Neural cell (in vitro differentiated cells): ENCODE measurements at regions not wholly inside any gene's neighbourhood (a gene's known extent, or its start where the extent isn't known, plus 50 kb on each side); places are given as distances from the start of the nearest gene placed in this dataset.

Experiments used
- H2AFZ ChIP-seq: fragments of 200-600, 300-800 bp; sonication (generic), shearing (Covaris generic); 2 replicates; pipeline ENCODE4 v1.6.0; 2014; ENCODE audit warnings: low read depth, mild to moderate bottlenecking, antibody characterized with exemption, low read length, moderate library complexity
- H3F3A ChIP-seq: fragments of 200-600 bp; shearing (Covaris generic); 2 replicates; pipeline ENCODE4 v1.6.1; 2016; ENCODE audit warnings: mild to moderate bottlenecking, moderate library complexity, mixed read lengths, antibody characterized with exemption, low read length; ENCODE audit not compliant: insufficient read depth, poor library complexity, severe bottlenecking
- H3K27ac ChIP-seq: fragments of 200-600, 300-800 bp; sonication (generic), shearing (Covaris generic); 2 replicates; pipeline ENCODE4 v1.5.1; 2014; ENCODE audit warnings: mild to moderate bottlenecking, low read length, moderate library complexity
- H3K27me3 ChIP-seq: fragments of 300-800, 200-600 bp; sonication (generic), shearing (Covaris generic); 2 replicates; pipeline ENCODE4 v1.6.0; 2014; ENCODE audit warnings: mild to moderate bottlenecking, low read depth, low read length, moderate library complexity; ENCODE audit not compliant: insufficient read depth
- H3K36me3 ChIP-seq: fragments of 300-800, 200-600 bp; sonication (generic), shearing (Covaris generic); 2 replicates; pipeline ENCODE4 v1.5.1; 2014; ENCODE audit warnings: mild to moderate bottlenecking, antibody characterized with exemption, low read length, moderate library complexity; ENCODE audit not compliant: insufficient read depth
- H3K4me2 ChIP-seq: fragments of 300-800, 200-600 bp; sonication (generic), shearing (Covaris generic); 2 replicates; pipeline ENCODE4 v1.6.0; 2014; ENCODE audit warnings: mild to moderate bottlenecking, low read length
- H3K4me3 ChIP-seq: fragments of 300-800, 200-600 bp; sonication (generic), shearing (Covaris generic); 2 replicates; pipeline ENCODE4 v1.5.1; 2014; ENCODE audit warnings: mild to moderate bottlenecking, low read length, moderate library complexity
- H3K79me2 ChIP-seq: fragments of 200-600 bp; shearing (Covaris generic); replicated peaks from 2 replicates; pipeline ENCODE4 v1.6.0; 2014; ENCODE audit warnings: mild to moderate bottlenecking, low read length, moderate library complexity; ENCODE audit not compliant: insufficient read depth
- H3K9ac ChIP-seq: fragments of 300-800, 200-600 bp; sonication (generic), shearing (Covaris generic); 2 replicates; pipeline ENCODE4 v1.6.1; 2016; ENCODE audit warnings: mild to moderate bottlenecking, low read length, mixed read lengths
- H3K9me2 ChIP-seq: fragments of 200-600 bp; shearing (Covaris generic); 2 replicates; pipeline ENCODE4 v1.6.1; 2016; ENCODE audit warnings: mild to moderate bottlenecking, low read length, mixed read lengths; ENCODE audit not compliant: insufficient read depth
- H3K9me3 ChIP-seq: fragments of 200-600, 300-800 bp; sonication (generic), shearing (Covaris generic); 2 replicates; pipeline ENCODE4 v1.6.1; 2016; ENCODE audit warnings: mild to moderate bottlenecking, mixed run types, low read length, moderate library complexity, mixed read lengths
- H4K20me1 ChIP-seq: fragments of 200-600 bp; shearing (Covaris generic); 2 replicates; pipeline ENCODE4 v1.6.1; 2016; ENCODE audit warnings: mild to moderate bottlenecking, mixed run types; ENCODE audit not compliant: insufficient read depth
- CTCF ChIP-seq: fragments of 450-650 bp; IDR thresholded peaks from 2 replicates; pipeline ENCODE4 v1.5.1; 2014; ENCODE audit warnings: antibody characterized with exemption, mild to moderate bottlenecking, moderate library complexity; ENCODE audit not compliant: poor library complexity, severe bottlenecking
- EP300 ChIP-seq: fragments of 450-650 bp; conservative IDR thresholded peaks from 2 replicates; pipeline ENCODE4 v1.6.1; 2014; ENCODE audit warnings: antibody characterized with exemption, mild to moderate bottlenecking, moderate library complexity; ENCODE audit not compliant: poor library complexity, severe bottlenecking
- EZH2 ChIP-seq: fragments of 200-600, 300-800 bp; shearing (Covaris generic), sonication (generic); IDR thresholded peaks from 2 replicates; pipeline ENCODE4 v1.6.1; 2014; ENCODE audit warnings: antibody characterized with exemption, low read length, borderline replicate concordance, mild to moderate bottlenecking; ENCODE audit not compliant: insufficient read depth, poor library complexity, severe bottlenecking
- MXI1 ChIP-seq: fragments of 450-650 bp; conservative IDR thresholded peaks from 2 replicates; pipeline ENCODE4 v1.6.1; 2014; ENCODE audit warnings: antibody characterized with exemption, mild to moderate bottlenecking; ENCODE audit not compliant: poor library complexity, severe bottlenecking
- POLR2AphosphoS5 ChIP-seq: IDR thresholded peaks from 2 replicates; pipeline ENCODE4 v1.6.1; 2012
- RAD21 ChIP-seq: fragments of 450-650 bp; conservative IDR thresholded peaks from 2 replicates; pipeline ENCODE4 v1.6.1; 2014; ENCODE audit warnings: antibody characterized with exemption, mild to moderate bottlenecking, moderate library complexity
- SMC3 ChIP-seq: fragments of 450-650 bp; conservative IDR thresholded peaks from 2 replicates; pipeline ENCODE4 v1.6.1; 2014; ENCODE audit warnings: antibody characterized with exemption, mild to moderate bottlenecking, moderate library complexity; ENCODE audit not compliant: poor library complexity
- TAF1 ChIP-seq: IDR thresholded peaks from 2 replicates; pipeline ENCODE4 v1.6.1; 2012; ENCODE audit warnings: low read depth
- TF ChIP-seq, protein P1 (sequence below): IDR thresholded peaks from 2 replicates; pipeline ENCODE4 v1.6.1; 2012; ENCODE audit warnings: borderline replicate concordance

GRCh38 chr4:116860891-116861290 is 224.5 kb downstream of the TRAM1L1 start:
- Histone ChIP-seq H3F3A (no peaks in the 10 kb centered on the region), H2AFZ (no peak overlapping the region), H3K9me2 (no peaks in the 10 kb centered on the region), H3K4me3 (no peak overlapping the region), H3K27me3 (no peaks in the 10 kb centered on the region), H3K36me3 (no peaks in the 10 kb centered on the region), H3K9me3 (no peaks in the 10 kb centered on the region), H3K9ac (no peak overlapping the region), H4K20me1 (no peaks in the 10 kb centered on the region), H3K27ac (no peak overlapping the region), H3K79me2 (no peaks in the 10 kb centered on the region), H3K4me2 (no peak overlapping the region)
- no peak for TF ChIP-seq MXI1
- TF ChIP-seq POLR2AphosphoS5, result no peak
- TF ChIP-seq EP300, result no peak
- no peak for TF ChIP-seq CTCF
- TF ChIP-seq, protein P1, sequence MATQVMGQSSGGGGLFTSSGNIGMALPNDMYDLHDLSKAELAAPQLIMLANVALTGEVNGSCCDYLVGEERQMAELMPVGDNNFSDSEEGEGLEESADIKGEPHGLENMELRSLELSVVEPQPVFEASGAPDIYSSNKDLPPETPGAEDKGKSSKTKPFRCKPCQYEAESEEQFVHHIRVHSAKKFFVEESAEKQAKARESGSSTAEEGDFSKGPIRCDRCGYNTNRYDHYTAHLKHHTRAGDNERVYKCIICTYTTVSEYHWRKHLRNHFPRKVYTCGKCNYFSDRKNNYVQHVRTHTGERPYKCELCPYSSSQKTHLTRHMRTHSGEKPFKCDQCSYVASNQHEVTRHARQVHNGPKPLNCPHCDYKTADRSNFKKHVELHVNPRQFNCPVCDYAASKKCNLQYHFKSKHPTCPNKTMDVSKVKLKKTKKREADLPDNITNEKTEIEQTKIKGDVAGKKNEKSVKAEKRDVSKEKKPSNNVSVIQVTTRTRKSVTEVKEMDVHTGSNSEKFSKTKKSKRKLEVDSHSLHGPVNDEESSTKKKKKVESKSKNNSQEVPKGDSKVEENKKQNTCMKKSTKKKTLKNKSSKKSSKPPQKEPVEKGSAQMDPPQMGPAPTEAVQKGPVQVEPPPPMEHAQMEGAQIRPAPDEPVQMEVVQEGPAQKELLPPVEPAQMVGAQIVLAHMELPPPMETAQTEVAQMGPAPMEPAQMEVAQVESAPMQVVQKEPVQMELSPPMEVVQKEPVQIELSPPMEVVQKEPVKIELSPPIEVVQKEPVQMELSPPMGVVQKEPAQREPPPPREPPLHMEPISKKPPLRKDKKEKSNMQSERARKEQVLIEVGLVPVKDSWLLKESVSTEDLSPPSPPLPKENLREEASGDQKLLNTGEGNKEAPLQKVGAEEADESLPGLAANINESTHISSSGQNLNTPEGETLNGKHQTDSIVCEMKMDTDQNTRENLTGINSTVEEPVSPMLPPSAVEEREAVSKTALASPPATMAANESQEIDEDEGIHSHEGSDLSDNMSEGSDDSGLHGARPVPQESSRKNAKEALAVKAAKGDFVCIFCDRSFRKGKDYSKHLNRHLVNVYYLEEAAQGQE, result no peak
- no peak for TF ChIP-seq SMC3
- no peak for TF ChIP-seq TAF1
- no peak for TF ChIP-seq EZH2
- no peak for TF ChIP-seq RAD21

DNA sequence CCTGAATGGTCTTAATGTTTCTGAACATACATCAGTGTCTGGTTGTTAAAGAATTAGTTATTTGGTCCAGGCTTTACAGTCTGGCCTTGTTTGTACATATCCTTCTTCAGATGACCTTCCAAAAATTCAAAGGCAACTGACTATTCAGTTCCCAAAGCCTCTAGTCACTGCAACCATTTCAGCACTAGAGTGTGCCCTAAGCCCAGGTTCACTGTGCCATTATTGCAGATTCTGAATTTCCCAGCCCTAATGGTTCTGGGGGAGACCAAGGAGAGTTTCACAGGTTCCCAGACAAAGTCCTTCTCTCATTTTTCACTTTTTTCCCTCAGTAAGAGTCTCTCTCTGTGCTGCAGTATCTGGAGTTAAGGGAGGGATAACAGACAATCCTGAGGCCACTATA is 235.8 kb downstream of the TRAM1L1 start:
- no peaks in the 10 kb centered on the region for H3K36me3 ChIP-seq
- TF ChIP-seq MXI1 (no peak), RAD21 (no peak), EP300 (no peak), POLR2AphosphoS5 (no peak), SMC3 (no peak), TAF1 (no peak), EZH2 (no peak), CTCF (no peak)
- TF ChIP-seq, protein P1, result no peak
- H3K79me2 ChIP-seq, result no peaks in the 10 kb centered on the region
- H3K4me3 ChIP-seq, result no peak overlapping the region
- no peaks in the 10 kb centered on the region for H3K9me2 ChIP-seq
- no peaks in the 10 kb centered on the region for H3K27me3 ChIP-seq
- H3K9ac ChIP-seq, result no peak overlapping the region
- no peak overlapping the region for H3K4me2 ChIP-seq
- no peaks in the 10 kb centered on the region for H4K20me1 ChIP-seq
- H2AFZ ChIP-seq, result no peak overlapping the region
- H3K27ac ChIP-seq, result no peak overlapping the region
- no peaks in the 10 kb centered on the region for H3F3A ChIP-seq
- H3K9me3 ChIP-seq, result no peaks in the 10 kb centered on the region
